RPMI7951 (cell line): ENCODE measurements at regions not wholly inside any gene's neighbourhood (a gene's known extent, or its start where the extent isn't known, plus 50 kb on each side); places are given as distances from the start of the nearest gene placed in this dataset.
"Not testable (repeated sequence)": the region's sequence is repeated elsewhere in the genome, so short reads cannot be mapped to it uniquely, and the experiment has no call there.

Experiments
- DNase-seq: peaks from one replicate; pipeline ENCODE4 v3.0.0-alpha.2; 2012; ENCODE audit warnings: low read depth

DNA sequence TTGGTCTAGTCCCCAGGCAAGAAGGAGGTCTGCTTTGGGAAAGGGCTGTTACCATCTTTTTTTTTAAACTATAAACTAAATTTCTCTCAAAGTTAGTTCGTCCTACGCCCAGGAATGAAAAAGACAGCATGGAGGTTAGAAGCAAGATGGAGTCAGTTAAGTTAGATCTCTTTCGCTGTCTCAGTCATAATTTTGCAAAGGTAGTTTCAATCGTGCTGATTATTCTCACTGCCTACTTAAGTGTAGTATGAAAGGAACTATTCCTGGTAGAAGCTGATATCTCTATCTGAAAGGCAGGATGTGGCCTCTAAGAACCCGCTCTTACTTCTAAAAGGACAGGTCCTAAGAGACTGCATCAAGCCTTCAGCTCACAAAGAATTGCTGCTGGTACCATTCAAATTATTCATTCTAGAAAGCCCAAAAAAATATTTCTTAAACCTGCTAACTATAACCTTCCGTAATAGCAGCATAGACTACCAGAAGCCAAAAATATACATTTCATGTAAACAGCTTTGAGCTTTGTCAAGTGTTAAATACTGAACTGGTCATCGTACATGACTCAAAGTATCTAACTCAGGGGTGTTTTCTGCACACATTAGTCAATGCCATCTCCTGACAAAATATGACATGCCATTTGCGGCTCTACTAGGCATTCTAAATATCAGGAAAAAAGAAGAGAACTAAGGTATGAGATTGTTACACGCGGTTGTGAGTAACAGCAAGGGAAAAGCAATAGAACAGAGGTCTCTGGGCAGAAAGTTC lies 96.0 kb upstream of the CCDC80 start:
- no peak for DNase-seq

GRCh38 chr3:112736386-112736785 lies 95.4 kb upstream of the CCDC80 start:
- no peak for DNase-seq

DNA sequence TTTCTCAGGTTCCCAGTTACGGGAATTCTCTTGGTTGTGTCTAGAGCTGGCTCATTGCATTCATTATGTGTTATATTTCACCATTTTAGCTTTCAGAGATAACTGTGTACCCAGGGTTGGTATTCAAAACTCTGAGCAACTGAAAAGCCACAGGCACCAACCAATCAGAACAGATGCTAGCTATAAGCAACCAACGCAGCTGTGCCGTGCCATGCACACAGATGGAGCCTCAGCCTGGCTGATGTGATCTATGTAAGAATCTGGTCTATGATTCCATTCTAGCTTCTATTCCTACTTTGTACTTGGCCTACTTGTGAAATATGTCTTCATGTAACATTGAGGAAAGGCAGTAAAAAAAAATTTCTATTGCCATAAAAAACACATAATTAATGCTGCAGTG lies 95.0 kb upstream of the CCDC80 start:
- DNase-seq = no peak

DNA sequence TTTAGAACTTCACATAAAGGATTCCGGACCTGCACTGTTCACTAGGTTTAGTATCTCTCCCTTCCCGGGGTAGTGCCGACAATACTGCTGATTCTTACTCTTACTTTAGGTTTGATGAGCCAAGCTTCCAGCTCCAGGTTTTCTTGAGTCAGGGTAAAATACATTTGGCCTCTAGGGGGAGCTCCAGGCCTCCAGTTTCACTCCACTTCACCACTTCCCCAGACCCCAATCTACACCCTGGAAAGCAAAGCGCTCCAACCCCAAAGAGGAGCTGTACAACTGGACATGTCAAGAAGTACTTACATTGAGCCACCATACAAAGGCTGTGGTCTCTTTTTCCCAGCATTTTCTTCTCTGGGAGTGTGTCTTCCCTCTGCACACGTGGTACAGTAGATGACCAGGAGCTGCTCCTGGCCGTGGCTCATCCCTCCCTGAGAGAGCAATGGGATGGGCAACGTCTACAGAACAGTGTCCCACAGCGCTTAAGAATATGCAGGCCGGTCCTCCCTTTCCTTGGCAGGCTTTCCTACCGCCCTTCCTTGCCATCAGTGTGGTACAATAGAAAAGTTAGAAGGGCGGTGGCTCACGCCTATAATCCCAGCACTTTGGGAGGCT lies 93.9 kb upstream of the CCDC80 start:
- peak; percentile 62 for DNase-seq

DNA sequence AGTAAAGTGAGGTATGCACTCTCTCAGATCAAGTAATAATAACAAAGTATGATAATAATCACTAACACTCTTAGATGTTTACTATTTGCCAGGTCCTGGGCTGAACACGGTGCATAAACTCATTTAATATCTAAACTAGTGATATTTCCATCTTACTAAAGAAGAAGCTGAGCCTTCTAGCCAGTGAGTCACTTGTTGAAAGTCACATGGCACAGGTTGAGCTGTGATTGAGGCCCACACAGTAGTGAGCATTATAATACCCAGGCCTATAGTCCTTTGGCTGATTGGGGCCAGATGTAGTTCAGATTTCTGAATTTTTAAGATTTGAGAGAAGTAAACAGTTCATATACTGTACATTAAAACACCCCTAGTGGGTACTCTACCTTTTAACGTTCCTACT lies 93.2 kb upstream of the CCDC80 start:
- DNase-seq = no peak

DNA sequence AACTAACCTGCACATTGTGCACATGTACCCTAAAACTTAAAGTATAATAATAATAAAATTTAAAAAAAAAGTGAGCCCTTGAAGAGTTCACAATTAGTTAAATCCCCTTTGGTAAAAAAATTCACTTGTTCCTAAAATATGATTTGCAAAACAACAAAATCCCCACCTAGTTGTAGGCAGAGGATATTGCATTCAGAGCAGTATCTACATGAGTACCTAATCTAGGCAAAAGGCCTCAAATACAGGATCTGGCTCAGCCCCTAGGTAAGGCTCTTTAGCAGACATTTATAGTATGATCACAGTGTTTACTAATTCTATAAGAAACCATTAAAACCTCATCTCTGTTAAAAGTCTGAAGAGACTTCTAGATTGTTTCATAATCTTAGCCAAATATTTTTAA lies 89.3 kb upstream of the CCDC80 start:
- no peak for DNase-seq

GRCh38 chr3:112721231-112721630 lies 80.3 kb upstream of the CCDC80 start:
- DNase-seq = no peak

DNA sequence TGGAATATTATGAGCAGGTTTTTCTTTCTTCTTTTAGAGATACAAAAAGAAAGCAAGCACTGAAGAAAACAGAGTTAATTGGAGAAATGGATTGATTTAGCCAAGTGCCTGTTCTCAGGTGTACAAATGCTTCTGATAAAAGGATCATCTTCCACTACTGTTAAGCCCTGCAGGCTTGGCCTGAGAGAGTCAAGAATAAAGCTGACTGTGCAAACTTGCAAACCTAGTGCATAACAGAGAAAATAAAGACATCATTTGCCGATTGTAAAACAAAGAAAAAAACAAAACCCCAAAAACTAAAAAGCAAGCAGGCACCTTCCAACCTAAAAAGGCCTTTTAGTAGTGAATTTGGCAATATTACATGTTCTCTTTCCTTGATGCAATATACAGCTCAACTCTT lies 78.0 kb upstream of the CCDC80 start:
- no peak for DNase-seq

DNA sequence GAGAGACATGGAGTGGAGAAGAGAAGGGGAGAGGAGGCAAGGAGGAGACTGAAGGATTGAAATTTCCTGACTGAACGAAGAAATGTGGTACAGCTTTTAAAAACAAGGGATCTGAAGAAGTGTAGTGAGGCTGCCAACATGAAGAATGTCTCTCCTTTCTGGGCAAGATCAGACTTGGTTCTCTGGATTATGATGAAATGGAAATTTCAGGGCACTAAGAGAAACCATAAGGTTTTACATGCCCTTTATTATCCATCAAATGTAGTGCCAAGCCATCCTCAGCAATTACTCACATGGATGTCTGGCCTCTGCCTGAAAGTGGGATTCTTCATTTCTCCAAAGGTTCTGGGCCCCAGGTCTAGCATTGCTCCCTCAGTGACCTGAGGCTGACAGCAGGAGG lies 77.6 kb upstream of the CCDC80 start:
- DNase-seq = no peak

- no peak for DNase-seq
Measured at GRCh38 chr3:112709911-112710310, 69.0 kb upstream of the CCDC80 start.

DNA sequence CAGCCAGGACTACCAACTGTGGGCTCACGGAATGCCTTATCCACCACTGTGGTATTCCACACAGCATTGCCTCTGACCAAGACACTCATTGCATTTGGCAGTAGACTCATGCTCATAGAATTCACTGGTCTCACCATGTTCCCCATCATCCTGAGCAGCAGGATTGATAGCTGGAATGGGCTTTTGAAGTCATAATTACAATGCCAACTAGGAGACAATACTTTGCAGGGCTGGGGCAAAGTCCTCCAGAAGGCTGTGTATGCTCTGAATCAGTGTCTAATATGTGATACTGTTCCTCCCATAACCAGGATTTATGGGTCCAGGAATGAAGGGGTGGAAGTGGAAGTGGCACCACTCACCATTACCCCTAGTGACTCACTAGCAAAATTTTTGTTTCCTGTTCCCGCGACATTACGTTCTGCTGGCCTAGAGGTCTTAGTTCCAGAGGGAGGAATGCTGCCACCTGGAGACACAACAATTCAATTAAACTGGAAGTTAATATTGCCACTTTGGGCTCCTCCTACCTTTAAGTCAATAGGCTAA lies 58.6 kb upstream of the CCDC80 start:
- peak; percentile 84 for DNase-seq

- DNase-seq = not testable (repeated sequence)
Measured at GRCh38 chr3:112698442-112698841, 57.5 kb upstream of the CCDC80 start.

GRCh38 chr3:112696244-112696643 lies 55.3 kb upstream of the CCDC80 start:
- DNase-seq = not testable (repeated sequence)

- DNase-seq = not testable (repeated sequence)
Measured at GRCh38 chr3:112695377-112696108, 54.6 kb upstream of the CCDC80 start.

- DNase-seq = not testable (repeated sequence)
Measured at GRCh38 chr3:112694906-112695305, 54.0 kb upstream of the CCDC80 start.

DNA sequence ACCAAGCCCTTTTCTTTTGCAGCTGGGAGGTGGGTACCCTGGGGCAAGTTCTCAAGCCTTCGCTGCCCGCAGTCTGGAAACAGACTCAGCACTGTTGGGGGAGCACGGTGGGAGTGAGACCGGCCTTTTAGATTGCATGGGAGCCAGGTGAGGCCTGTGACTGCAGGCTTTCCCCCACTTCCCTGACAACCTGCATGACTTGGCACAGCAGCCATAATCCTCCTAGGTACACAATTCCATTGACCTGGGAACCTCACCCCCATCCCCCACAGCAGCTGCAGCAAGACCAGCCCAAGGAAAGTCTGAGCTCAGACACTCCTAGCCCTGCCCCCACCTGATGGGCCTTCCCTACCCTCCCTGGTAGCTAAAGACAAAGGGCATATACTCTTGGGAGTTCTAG lies 52.2 kb upstream of the CCDC80 start:
- DNase-seq = no peak
